IMR-90 (cell line): ENCODE measurements at regions not wholly inside any gene's neighbourhood (a gene's known extent, or its start where the extent isn't known, plus 50 kb on each side); places are given as distances from the start of the nearest gene placed in this dataset.

Experiments used
- ATAC-seq: fragments of 200-7000 bp; cut with Tn5 transposase; 2 replicates; pipeline ENCODE4 v1.9.1; 2020; ENCODE audit warnings: low read depth, mild to moderate bottlenecking, moderate library complexity
- BruUV-seq: library from RNA; stranded (reverse); fragments of 400-500 nt; replicated peaks from 2 replicates; lab custom pipeline; 2021; lab: Mats Ljungman, UMichigan
- CTCF ChIA-PET: fragments of 300-600 bp; formaldehyde crosslinking; extraction: SDS; loops from one replicate; lab custom pipeline; 2021; ENCODE audit warnings: antibody characterized with exemption; lab: Yijun Ruan, JAX
- POLR2A ChIA-PET: fragments of 300-600 bp; sonication (Branson Sonifier 250); formaldehyde crosslinking; loops from one replicate; lab custom pipeline; 2022; ENCODE audit warnings: antibody characterized with exemption; ENCODE audit not compliant: unreplicated experiment; lab: Charles Lee
- DNase-seq: peaks from one replicate; pipeline ENCODE4 v3.0.0; 2013
- H2AFZ ChIP-seq: replicated peaks from 2 replicates; pipeline ENCODE3; 2013; ENCODE audit warnings: low read length, mild to moderate bottlenecking; ENCODE audit not compliant: poor library complexity
- H2AK5ac ChIP-seq: 2 replicates; pipeline ENCODE4 v1.6.1; 2013; ENCODE audit warnings: low read depth, low read length, inconsistent platforms
- H2AK9ac ChIP-seq: replicated peaks from 2 replicates; pipeline ENCODE3; 2013; ENCODE audit warnings: mild to moderate bottlenecking, low read depth, low read length, moderate library complexity; ENCODE audit not compliant: poor library complexity
- H2BK120ac ChIP-seq: 2 replicates; pipeline ENCODE4 v1.6.1; 2013; ENCODE audit warnings: low read depth, low read length, inconsistent platforms
- H2BK15ac ChIP-seq: 3 replicates; pipeline ENCODE4 v1.6.1; 2013; ENCODE audit warnings: low read depth, low read length, inconsistent platforms
- H2BK20ac ChIP-seq: 2 replicates; pipeline ENCODE4 v1.6.1; 2013; ENCODE audit warnings: low read depth, mild to moderate bottlenecking, inconsistent platforms, low read length, moderate library complexity
- H2BK5ac ChIP-seq: 2 replicates; pipeline ENCODE4 v1.6.1; 2013; ENCODE audit warnings: mild to moderate bottlenecking, low read depth, low read length, inconsistent platforms; ENCODE audit not compliant: poor library complexity, severe bottlenecking
- H3K14ac ChIP-seq: replicated peaks from 2 replicates; pipeline ENCODE4 v1.6.1; 2013; ENCODE audit warnings: low read depth, low read length, inconsistent platforms
- H3K18ac ChIP-seq: 2 replicates; pipeline ENCODE4 v1.6.1; 2013; ENCODE audit warnings: low read depth, low read length, control low read depth
- H3K23ac ChIP-seq: 2 replicates; pipeline ENCODE4 v1.6.1; 2013; ENCODE audit warnings: low read depth, low read length, inconsistent platforms
- H3K27ac ChIP-seq: 2 replicates; pipeline ENCODE4 v1.5.1; 2013; ENCODE audit warnings: mild to moderate bottlenecking, control low read depth, low read length; ENCODE audit not compliant: insufficient read depth
- H3K27me3 ChIP-seq: 2 replicates; pipeline ENCODE4 v1.6.1; 2013; ENCODE audit warnings: low read length; ENCODE audit not compliant: control insufficient read depth, insufficient read depth
- H3K36me3 ChIP-seq: 2 replicates; pipeline ENCODE4 v1.6.1; 2013; ENCODE audit warnings: low read length, mixed read lengths; ENCODE audit not compliant: control insufficient read depth, insufficient read depth
- H3K4ac ChIP-seq: 2 replicates; pipeline ENCODE4 v1.6.1; 2013; ENCODE audit warnings: low read depth, low read length, inconsistent platforms
- H3K4me1 ChIP-seq: 2 replicates; pipeline ENCODE4 v1.6.1; 2013; ENCODE audit warnings: low read length, mixed read lengths; ENCODE audit not compliant: control insufficient read depth, insufficient read depth
- H3K4me2 ChIP-seq: 2 replicates; pipeline ENCODE4 v1.6.1; 2013; ENCODE audit warnings: low read depth, mild to moderate bottlenecking, control low read depth, low read length, moderate library complexity
- H3K4me3 ChIP-seq: 2 replicates; pipeline ENCODE4 v1.5.1; 2013; ENCODE audit warnings: low read depth, mild to moderate bottlenecking, control low read depth, low read length, moderate library complexity; ENCODE audit not compliant: insufficient read depth
- H3K56ac ChIP-seq: 2 replicates; pipeline ENCODE4 v1.6.1; 2013; ENCODE audit warnings: low read length, inconsistent platforms; ENCODE audit not compliant: insufficient read depth; ENCODE audit errors: extremely low read depth
- H3K79me1 ChIP-seq, 2 experiments: 2 replicates each; pipeline ENCODE4 v1.6.1; 2013; ENCODE audit warnings: low read length in 2 of 2, inconsistent platforms in 1 of 2, low read depth in 1 of 2
- H3K9ac ChIP-seq: 2 replicates; pipeline ENCODE4 v1.6.1; 2013; ENCODE audit warnings: low read depth, low read length, control low read depth
- H3K9me1 ChIP-seq: 2 replicates; pipeline ENCODE4 v1.6.1; 2013; ENCODE audit warnings: low read length, inconsistent platforms; ENCODE audit not compliant: insufficient read depth
- H3K9me3 ChIP-seq: 2 replicates; pipeline ENCODE4 v1.6.1; 2013; ENCODE audit warnings: low read length; ENCODE audit not compliant: control insufficient read depth, insufficient read depth
- H4K20me1 ChIP-seq: 2 replicates; pipeline ENCODE4 v1.6.1; 2013; ENCODE audit warnings: low read length, inconsistent platforms; ENCODE audit not compliant: insufficient read depth
- H4K5ac ChIP-seq: 2 replicates; pipeline ENCODE4 v1.6.1; 2013; ENCODE audit warnings: mild to moderate bottlenecking, low read depth, low read length, control low read depth
- H4K8ac ChIP-seq, 2 experiments: 2 replicates each; pipeline ENCODE4 v1.6.1; 2013; ENCODE audit warnings: low read depth in 2 of 2, low read length in 2 of 2, control low read depth in 1 of 2, inconsistent platforms in 1 of 2
- H4K91ac ChIP-seq: 2 replicates; pipeline ENCODE4 v1.6.1; 2013; ENCODE audit warnings: low read depth, low read length, inconsistent platforms; ENCODE audit not compliant: insufficient read depth
- BHLHE40 ChIP-seq: fragments of 150-350 bp; IDR thresholded peaks from 2 replicates; pipeline ENCODE4 v1.6.1; 2016; ENCODE audit warnings: mild to moderate bottlenecking, low read depth, low read length
- CEBPB ChIP-seq: IDR thresholded peaks from 2 replicates; pipeline ENCODE4 v1.6.1; 2012; ENCODE audit warnings: low read depth, low read length, improper control_type of control experiment
- CHD1 ChIP-seq: IDR thresholded peaks from 2 replicates; pipeline ENCODE4 v1.6.1; 2012; ENCODE audit warnings: low read depth, low read length, improper control_type of control experiment
- FOS ChIP-seq: fragments of 150-350 bp; IDR thresholded peaks from 2 replicates; pipeline ENCODE4 v1.6.1; 2016; ENCODE audit warnings: low read depth, low read length
- MAFK ChIP-seq: IDR thresholded peaks from 2 replicates; pipeline ENCODE4 v1.6.1; 2012; ENCODE audit warnings: low read depth, low read length, improper control_type of control experiment
- MAZ ChIP-seq: IDR thresholded peaks from 2 replicates; pipeline ENCODE4 v1.6.1; 2012; ENCODE audit warnings: low read depth, mild to moderate bottlenecking, low read length, improper control_type of control experiment, moderate library complexity, borderline replicate concordance
- MXI1 ChIP-seq: IDR thresholded peaks from 2 replicates; pipeline ENCODE4 v1.6.1; 2012; ENCODE audit warnings: low read depth, mild to moderate bottlenecking, low read length, moderate library complexity, borderline replicate concordance
- NFE2L2 ChIP-seq: fragments of 150-350 bp; IDR thresholded peaks from 2 replicates; pipeline ENCODE4 v1.6.1; 2016; ENCODE audit warnings: low read depth, mild to moderate bottlenecking, low read length
- POLR2A ChIP-seq: IDR thresholded peaks from 2 replicates; pipeline ENCODE4 v1.6.1; 2012; ENCODE audit warnings: mild to moderate bottlenecking, low read depth, low read length
- RAD21 ChIP-seq: IDR thresholded peaks from 2 replicates; pipeline ENCODE4 v1.6.1; 2012; ENCODE audit warnings: low read length, improper control_type of control experiment
- RCOR1 ChIP-seq: IDR thresholded peaks from 2 replicates; pipeline ENCODE4 v1.6.1; 2012; ENCODE audit warnings: mild to moderate bottlenecking, low read length, improper control_type of control experiment; ENCODE audit not compliant: insufficient replicate concordance
- RFX5 ChIP-seq: IDR thresholded peaks from 2 replicates; pipeline ENCODE4 v1.8.0; 2012; ENCODE audit warnings: low read depth, mild to moderate bottlenecking, low read length, moderate library complexity
- SMC3 ChIP-seq: fragments of 150-350 bp; IDR thresholded peaks from 2 replicates; pipeline ENCODE4 v1.6.1; 2016; ENCODE audit warnings: low read depth, mild to moderate bottlenecking, antibody characterized with exemption, low read length, moderate library complexity
- WGBS, 2 experiments: methylation state at CpG; one replicate each; pipeline versions ENCODE4 v1.1.5 to v1.1.7; 2013; ENCODE audit warnings: missing lambda C conversion rate in 2 of 2; ENCODE audit not compliant: insufficient read length in 1 of 2; ENCODE audit errors: extremely low coverage in 2 of 2; 5-methylcytosine and 5-hydroxymethylcytosine counted together
- dilution Hi-C: fragments of 300-500 bp; cut with HindIII; formaldehyde crosslinking; loops from one replicate; pipeline ENCODE4 v1.14.3; 2018; ENCODE audit warnings: low sequenced_read_pairs; ENCODE audit not compliant: unreplicated experiment
- in situ Hi-C: fragments of 300-500 bp; cut with MboI; formaldehyde crosslinking; loops from 3 replicates; pipeline ENCODE4 v1.14.3; 2019; ENCODE audit warnings: low sequenced_read_pairs, inconsistent platforms, mixed read lengths
- intact Hi-C: fragments of 100-400 bp; cut with micrococcal nuclease; formaldehyde crosslinking; loops from 2 replicates; pipeline ENCODE4 v1.10.0; 2022
- TF ChIP-seq, protein P1 (sequence below): conservative IDR thresholded peaks from 2 replicates; pipeline ENCODE4 v1.5.1; 2012; ENCODE audit warnings: mild to moderate bottlenecking, low read depth, low read length, improper control_type of control experiment
- TF ChIP-seq, protein P2 (sequence below): fragments of 150-350 bp; IDR thresholded peaks from 2 replicates; pipeline ENCODE4 v1.6.1; 2016; ENCODE audit warnings: low read depth, mild to moderate bottlenecking, low read length, moderate library complexity, borderline replicate concordance
- TF ChIP-seq, protein P3 (sequence below): fragments of 150-350 bp; IDR thresholded peaks from 2 replicates; pipeline ENCODE4 v1.6.1; 2017; ENCODE audit warnings: mild to moderate bottlenecking, antibody characterized with exemption, low read length, low read depth

DNA sequence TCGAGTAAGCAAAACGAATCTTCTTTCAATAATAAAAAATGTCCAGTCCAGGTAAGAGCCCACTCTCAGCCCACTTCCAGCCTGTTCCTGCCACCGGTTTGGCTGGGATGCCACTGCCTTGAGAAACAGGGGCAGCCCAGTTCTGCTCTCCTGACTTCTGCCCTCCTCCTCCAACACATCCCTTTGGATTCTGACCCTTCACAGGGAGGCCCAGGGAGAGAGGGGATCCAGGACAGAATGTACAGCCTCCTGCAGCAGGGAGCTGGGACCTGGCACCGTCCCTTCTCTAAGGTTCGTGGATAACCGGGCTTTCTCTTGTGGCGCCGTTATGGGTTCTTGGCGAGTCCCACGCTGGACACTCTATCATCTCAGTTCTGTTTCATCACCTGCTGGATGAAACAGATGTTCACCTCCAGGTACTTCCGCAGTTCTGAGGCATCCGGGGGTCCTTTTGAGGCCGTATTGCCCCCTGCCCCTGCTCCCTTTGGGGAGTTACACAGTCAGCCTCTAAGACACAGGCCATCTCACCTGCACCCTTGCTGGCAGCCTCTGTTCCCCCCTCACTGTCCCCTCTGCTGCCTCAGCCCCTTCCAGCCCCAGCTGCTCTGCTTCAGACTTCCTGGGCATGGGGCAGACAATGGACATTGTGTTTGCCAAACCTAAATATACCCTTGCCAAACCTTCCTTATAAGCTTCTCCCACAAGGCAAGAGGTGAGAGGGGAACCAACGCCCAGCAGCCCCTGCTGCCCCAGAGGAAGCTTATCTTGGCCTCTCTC, 203.8 kb upstream of the ZMIZ1 start:
- BruUV-seq = no TSS peak
- H3K4me3 ChIP-seq = no peak overlapping the region
- H3K36me3 ChIP-seq = no peaks in the 10 kb centered on the region
- H2AFZ ChIP-seq = no peak overlapping the region
- H3K4ac ChIP-seq = no peak overlapping the region
- peaks cover 47% of the 10 kb centered on the region for H3K27me3 ChIP-seq
- H4K20me1 ChIP-seq = no peaks in the 10 kb centered on the region
- no peak for TF ChIP-seq POLR2A
- TF ChIP-seq BHLHE40 = no peak
- TF ChIP-seq RAD21 = no peak
- TF ChIP-seq SMC3 = no peak
- no peak for TF ChIP-seq MAZ
- TF ChIP-seq MAFK = no peak
- TF ChIP-seq RFX5 = no peak
- TF ChIP-seq CEBPB = no peak
- TF ChIP-seq CHD1 = no peak
- TF ChIP-seq, protein P1, sequence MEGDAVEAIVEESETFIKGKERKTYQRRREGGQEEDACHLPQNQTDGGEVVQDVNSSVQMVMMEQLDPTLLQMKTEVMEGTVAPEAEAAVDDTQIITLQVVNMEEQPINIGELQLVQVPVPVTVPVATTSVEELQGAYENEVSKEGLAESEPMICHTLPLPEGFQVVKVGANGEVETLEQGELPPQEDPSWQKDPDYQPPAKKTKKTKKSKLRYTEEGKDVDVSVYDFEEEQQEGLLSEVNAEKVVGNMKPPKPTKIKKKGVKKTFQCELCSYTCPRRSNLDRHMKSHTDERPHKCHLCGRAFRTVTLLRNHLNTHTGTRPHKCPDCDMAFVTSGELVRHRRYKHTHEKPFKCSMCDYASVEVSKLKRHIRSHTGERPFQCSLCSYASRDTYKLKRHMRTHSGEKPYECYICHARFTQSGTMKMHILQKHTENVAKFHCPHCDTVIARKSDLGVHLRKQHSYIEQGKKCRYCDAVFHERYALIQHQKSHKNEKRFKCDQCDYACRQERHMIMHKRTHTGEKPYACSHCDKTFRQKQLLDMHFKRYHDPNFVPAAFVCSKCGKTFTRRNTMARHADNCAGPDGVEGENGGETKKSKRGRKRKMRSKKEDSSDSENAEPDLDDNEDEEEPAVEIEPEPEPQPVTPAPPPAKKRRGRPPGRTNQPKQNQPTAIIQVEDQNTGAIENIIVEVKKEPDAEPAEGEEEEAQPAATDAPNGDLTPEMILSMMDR = no peak
- TF ChIP-seq, protein P2, sequence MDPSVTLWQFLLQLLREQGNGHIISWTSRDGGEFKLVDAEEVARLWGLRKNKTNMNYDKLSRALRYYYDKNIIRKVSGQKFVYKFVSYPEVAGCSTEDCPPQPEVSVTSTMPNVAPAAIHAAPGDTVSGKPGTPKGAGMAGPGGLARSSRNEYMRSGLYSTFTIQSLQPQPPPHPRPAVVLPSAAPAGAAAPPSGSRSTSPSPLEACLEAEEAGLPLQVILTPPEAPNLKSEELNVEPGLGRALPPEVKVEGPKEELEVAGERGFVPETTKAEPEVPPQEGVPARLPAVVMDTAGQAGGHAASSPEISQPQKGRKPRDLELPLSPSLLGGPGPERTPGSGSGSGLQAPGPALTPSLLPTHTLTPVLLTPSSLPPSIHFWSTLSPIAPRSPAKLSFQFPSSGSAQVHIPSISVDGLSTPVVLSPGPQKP = no peak
- no peak for TF ChIP-seq NFE2L2
- TF ChIP-seq MXI1 = no peak
- no peak for TF ChIP-seq FOS
- TF ChIP-seq, protein P3, sequence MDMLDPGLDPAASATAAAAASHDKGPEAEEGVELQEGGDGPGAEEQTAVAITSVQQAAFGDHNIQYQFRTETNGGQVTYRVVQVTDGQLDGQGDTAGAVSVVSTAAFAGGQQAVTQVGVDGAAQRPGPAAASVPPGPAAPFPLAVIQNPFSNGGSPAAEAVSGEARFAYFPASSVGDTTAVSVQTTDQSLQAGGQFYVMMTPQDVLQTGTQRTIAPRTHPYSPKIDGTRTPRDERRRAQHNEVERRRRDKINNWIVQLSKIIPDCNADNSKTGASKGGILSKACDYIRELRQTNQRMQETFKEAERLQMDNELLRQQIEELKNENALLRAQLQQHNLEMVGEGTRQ = no peak
- no peak for TF ChIP-seq RCOR1
- H3K56ac ChIP-seq = no peak overlapping the region
- no peak overlapping the region for H4K8ac ChIP-seq
- ATAC-seq = no peak
- ChIA-PET POLR2A (no interaction called here), CTCF (no interaction called here)
- no peaks in the 10 kb centered on the region; the same call in 1 of the 2 replicates for H3K9me1 ChIP-seq
- H3K27ac ChIP-seq = no peak overlapping the region
- dilution Hi-C loops (no loop called here), intact Hi-C loops (no loop called here), in situ Hi-C loops (no loop called here)
- H2BK5ac ChIP-seq = no peak overlapping the region
- H3K9me3 ChIP-seq = no peaks in the 10 kb centered on the region
- no peak overlapping the region for H3K14ac ChIP-seq
- H3K23ac ChIP-seq = no peak overlapping the region
- H3K79me1 ChIP-seq = no peaks in the 10 kb centered on the region
- no peak overlapping the region for H4K91ac ChIP-seq
- H3K4me1 ChIP-seq = no peaks in the 10 kb centered on the region; the same call in 1 of the 2 replicates
- 91% methylated on average over 8 of the region's 14 CpGs; no CpG with 5 or more reads in 1 of the 2 experiments for WGBS, 2 experiments
- H2AK9ac ChIP-seq = no peak overlapping the region
- no peak overlapping the region for H2BK120ac ChIP-seq
- H2BK15ac ChIP-seq = no peak overlapping the region
- no peak overlapping the region for H3K4me2 ChIP-seq
- no peak overlapping the region for H2AK5ac ChIP-seq
- no peak for DNase-seq
- H3K9ac ChIP-seq = no peak overlapping the region
- no peak overlapping the region for H2BK20ac ChIP-seq
- no peak overlapping the region for H4K5ac ChIP-seq
- no peak overlapping the region for H3K18ac ChIP-seq
